SU-DHL-6 (cell line): ENCODE measurements at regions not wholly inside any gene's neighbourhood (a gene's known extent, or its start where the extent isn't known, plus 50 kb on each side); places are given as distances from the start of the nearest gene placed in this dataset.

ENCODE experiments used
- H2AFZ ChIP-seq: fragments of 200-600 bp; sonication (generic); 2 replicates; pipeline ENCODE4 v1.6.1; 2014; ENCODE audit warnings: low read depth, mild to moderate bottlenecking, moderate library complexity, mixed read lengths, antibody characterized with exemption, low read length; ENCODE audit not compliant: severe bottlenecking
- H3F3A ChIP-seq: fragments of 200-600 bp; shearing (Covaris generic); 2 replicates; pipeline ENCODE4 v1.6.0; 2016; ENCODE audit warnings: antibody characterized with exemption, mild to moderate bottlenecking; ENCODE audit not compliant: insufficient read depth
- H3K27ac ChIP-seq: fragments of 200-600 bp; sonication (generic); 2 replicates; pipeline ENCODE4 v1.5.1; 2016; ENCODE audit warnings: low read depth, mild to moderate bottlenecking, low read length, moderate library complexity, mixed read lengths
- H3K27me3 ChIP-seq: fragments of 200-600 bp; sonication (generic), shearing (Covaris generic); 2 replicates; pipeline ENCODE4 v1.6.0; 2014; ENCODE audit warnings: mild to moderate bottlenecking, low read length
- H3K36me3 ChIP-seq: fragments of 200-600 bp; sonication (generic); 2 replicates; pipeline ENCODE4 v1.6.1; 2014; ENCODE audit warnings: mild to moderate bottlenecking, low read length, mixed read lengths
- H3K4me2 ChIP-seq: fragments of 300-600, 200-600 bp; shearing (Covaris generic), sonication (generic); 2 replicates; pipeline ENCODE4 v1.6.0; 2014; ENCODE audit warnings: low read length, low read depth, mild to moderate bottlenecking; ENCODE audit not compliant: poor library complexity, severe bottlenecking
- H3K4me3 ChIP-seq: fragments of 200-600 bp; sonication (generic); 2 replicates; pipeline ENCODE4 v1.5.1; 2014; ENCODE audit warnings: antibody characterized with exemption, low read length, mild to moderate bottlenecking, mixed read lengths; ENCODE audit not compliant: insufficient read depth, poor library complexity, severe bottlenecking
- H3K79me2 ChIP-seq: fragments of 200-600 bp; sonication (generic); 2 replicates; pipeline ENCODE4 v1.6.1; 2014; ENCODE audit warnings: mild to moderate bottlenecking, low read length, moderate library complexity; ENCODE audit not compliant: insufficient read depth
- H3K9ac ChIP-seq: fragments of 200-600 bp; sonication (generic); 2 replicates; pipeline ENCODE4 v1.7.0; 2014; ENCODE audit warnings: mild to moderate bottlenecking, low read length
- H3K9me2 ChIP-seq: fragments of 200-600 bp; sonication (generic); replicated peaks from 2 replicates; pipeline ENCODE4 v1.6.1; 2014; ENCODE audit warnings: low read length; ENCODE audit not compliant: insufficient read depth
- H3K9me3 ChIP-seq: fragments of 200-600 bp; sonication (generic); 2 replicates; pipeline ENCODE4 v1.6.1; 2014; ENCODE audit warnings: low read length, mixed read lengths; ENCODE audit not compliant: insufficient read depth
- H4K20me1 ChIP-seq: fragments of 200-600 bp; sonication (generic); 2 replicates; pipeline ENCODE4 v1.6.1; 2014; ENCODE audit warnings: low read depth, mild to moderate bottlenecking, antibody characterized with exemption, low read length, moderate library complexity, mixed read lengths
- CTCF ChIP-seq: fragments of 200-600 bp; sonication (generic); IDR thresholded peaks from one replicate; pipeline ENCODE4 v1.5.1; 2017; ENCODE audit warnings: antibody characterized with exemption, mild to moderate bottlenecking, low read length, moderate library complexity; ENCODE audit not compliant: insufficient read depth, poor library complexity, severe bottlenecking
- EZH2phosphoT487 ChIP-seq: fragments of 200-600 bp; sonication (generic), shearing (Covaris generic); conservative IDR thresholded peaks from 2 replicates; pipeline ENCODE4 v1.6.1; 2018; ENCODE audit warnings: mild to moderate bottlenecking, antibody characterized with exemption, low read length, moderate library complexity, mixed read lengths

DNA sequence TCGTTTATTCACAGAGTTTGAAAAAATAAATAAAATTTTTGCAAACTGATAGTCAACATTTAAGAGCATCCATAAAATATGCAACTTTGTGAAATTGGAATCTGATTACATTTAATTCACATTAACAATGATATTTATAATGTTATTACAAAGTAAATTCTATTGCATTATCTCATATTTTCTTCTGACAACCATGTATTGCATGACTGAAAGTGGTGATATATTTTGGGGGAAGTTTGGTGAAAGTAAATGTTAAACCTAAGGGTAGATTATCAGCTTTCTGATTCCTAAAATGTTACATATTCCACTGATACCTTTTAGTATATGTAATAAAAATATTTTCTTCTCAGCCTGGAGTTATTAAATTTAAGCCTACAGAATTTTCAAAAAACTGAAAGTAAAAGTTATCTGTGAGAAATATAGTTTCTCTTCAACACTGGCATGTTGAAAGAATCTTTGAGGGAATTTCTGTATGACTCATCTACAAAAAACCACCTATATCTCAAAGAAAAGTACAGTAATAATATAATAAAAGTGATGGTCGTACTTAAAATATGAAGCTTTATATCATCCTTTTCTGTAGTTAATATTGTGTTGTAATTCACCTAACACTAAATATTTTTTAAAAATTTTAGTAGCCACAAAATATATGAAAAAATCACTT, 1179.6 kb upstream of the PCDH7 start:
- H3K4me2 ChIP-seq: peak overlapping the region; percentile 29
- H3K9me2 ChIP-seq: no peaks in the 10 kb centered on the region
- 0 out of 2 replicates have a peak, but pooled peaks cover 3% of the 10 kb centered on the region for H3F3A ChIP-seq
- peak overlapping the region; percentile 16 for H2AFZ ChIP-seq
- H4K20me1 ChIP-seq: no peaks in the 10 kb centered on the region
- H3K27ac ChIP-seq: no peak overlapping the region
- peaks cover 15% of the 10 kb centered on the region; the same call in 1 of the 2 replicates for H3K9me3 ChIP-seq
- H3K27me3 ChIP-seq: no peaks in the 10 kb centered on the region
- H3K36me3 ChIP-seq: no peaks in the 10 kb centered on the region; the same call in 1 of the 2 replicates
- TF ChIP-seq CTCF (no peak), EZH2phosphoT487 (no peak)
- no peak overlapping the region for H3K9ac ChIP-seq
- H3K4me3 ChIP-seq: no peak overlapping the region
- H3K79me2 ChIP-seq: no peaks in the 10 kb centered on the region

- Histone ChIP-seq H3K27me3 (no peaks in the 10 kb centered on the region), H3K9ac (no peak overlapping the region), H3K36me3 (no peaks in the 10 kb centered on the region; the same call in 1 of the 2 replicates), H4K20me1 (no peaks in the 10 kb centered on the region), H3K4me3 (no peak overlapping the region), H3K79me2 (no peaks in the 10 kb centered on the region), H3K27ac (no peak overlapping the region), H3K9me3 (peaks cover 15% of the 10 kb centered on the region; the same call in 1 of the 2 replicates), H3F3A (0 out of 2 replicates have a peak, but pooled peaks cover 3% of the 10 kb centered on the region), H3K4me2 (no peak overlapping the region), H3K9me2 (no peaks in the 10 kb centered on the region), H2AFZ (no peak overlapping the region)
- TF ChIP-seq CTCF (no peak), EZH2phosphoT487 (no peak)
These were observed 1178.4 kb upstream of the PCDH7 start for GRCh38 chr4:29541757-29542156.

- Histone ChIP-seq H3K79me2 (no peaks in the 10 kb centered on the region), H3K9me3 (no peaks in the 10 kb centered on the region), H3K9ac (no peak overlapping the region), H3K27ac (no peak overlapping the region), H3K4me2 (no peak overlapping the region), H3K9me2 (no peaks in the 10 kb centered on the region), H2AFZ (no peak overlapping the region), H3F3A (no peaks in the 10 kb centered on the region), H3K4me3 (no peak overlapping the region), H3K36me3 (0 out of 2 replicates have a peak, but pooled peaks cover 2% of the 10 kb centered on the region), H3K27me3 (no peaks in the 10 kb centered on the region), H4K20me1 (no peaks in the 10 kb centered on the region)
- no peak for TF ChIP-seq CTCF
- TF ChIP-seq EZH2phosphoT487: no peak
These were observed 1170.8 kb upstream of the PCDH7 start for GRCh38 chr4:29549342-29549741.
